ENCODE measurements at regions not wholly inside any gene's neighbourhood (a gene's known extent, or its start where the extent isn't known, plus 50 kb on each side); places are given as distances from the start of the nearest gene placed in this dataset.

GRCh38 chr5:117110548-117110947 is 535.9 kb upstream of the SEMA6A start (continued):
- TF ChIP-seq E2F6 (IDR thresholded peaks at IDR 0.05; ENCODE audit: borderline replicate concordance, low read depth) (no peak), CHD4 (IDR thresholded peaks at IDR 0.05; ENCODE audit: borderline replicate concordance) (no peak), RCOR1 (IDR thresholded peaks at IDR 0.05; ENCODE audit: low read depth, low read length) (no peak), TFCP2L1 (CRISPR knock-in tag; IDR thresholded peaks at IDR 0.05) (no peak), CTCF (IDR thresholded peaks at IDR 0.05) (no peak)

- DNase-seq (ENCODE audit: low read depth in 1 of 2, low spot score in 1 of 2) (no peak), FAIRE-seq (no peak), ATAC-seq (no peak)
- no peak overlapping the region for H3K4me2 ChIP-seq
- no peak overlapping the region for H3K27ac ChIP-seq
- 17% methylated on average over 3 of the region's 3 CpGs for WGBS (ENCODE audit: missing lambda C conversion rate)
- H3K4me1 ChIP-seq = no peaks in the 10 kb centered on the region
- H3K9me3 ChIP-seq = no peaks in the 10 kb centered on the region
- POLR2A ChIA-PET = no interaction called here
- TF ChIP-seq TFCP2L1 (CRISPR knock-in tag; IDR thresholded peaks at IDR 0.05) = no peak
- no peak for TF ChIP-seq NPAS2 (CRISPR knock-in tag; IDR thresholded peaks at IDR 0.05; ENCODE audit: borderline replicate concordance)
- no peak for TF ChIP-seq SREBF2 (IDR thresholded peaks at IDR 0.05)
- no peak for TF ChIP-seq CEBPB (IDR thresholded peaks at IDR 0.05)
- no peak for TF ChIP-seq HES2 (IDR thresholded peaks at IDR 0.05)
- TF ChIP-seq ESRRA (IDR thresholded peaks at IDR 0.05; ENCODE audit: borderline replicate concordance, low read length) = no peak
- no peak for TF ChIP-seq CHD2 (IDR thresholded peaks at IDR 0.05; ENCODE audit: low read length, partially characterized antibody)
- no peak for TF ChIP-seq TP53 (CRISPR knock-in tag; IDR thresholded peaks at IDR 0.05)
- no peak for TF ChIP-seq PBX3 (IDR thresholded peaks at IDR 0.05)
- no peak for TF ChIP-seq RCOR1 (IDR thresholded peaks at IDR 0.05; ENCODE audit: low read depth, low read length)
- TF ChIP-seq HOXB5 (CRISPR knock-in tag; IDR thresholded peaks at IDR 0.05) = no peak
- TF ChIP-seq SMC3 (IDR thresholded peaks at IDR 0.05) = no peak
- TF ChIP-seq EHF (CRISPR knock-in tag; IDR thresholded peaks at IDR 0.05) = no peak
- no peak for TF ChIP-seq ZNF302 (CRISPR knock-in tag; IDR thresholded peaks at IDR 0.05)
- TF ChIP-seq HOXA7 (CRISPR knock-in tag; IDR thresholded peaks at IDR 0.05) = no peak
- no peak for TF ChIP-seq HOXB13 (CRISPR knock-in tag; IDR thresholded peaks at IDR 0.05; ENCODE audit: low read depth)
- CTCF ChIA-PET = no interaction called here
- no peak overlapping the region for H3K4me3 ChIP-seq
Measured at GRCh38 chr5:117107859-117108258, 533.2 kb upstream of the SEMA6A start.

GRCh38 chr5:117103703-117104102 is 529.1 kb upstream of the SEMA6A start:
- no peaks in the 10 kb centered on the region for H3K4me1 ChIP-seq
- no peaks in the 10 kb centered on the region for H3K9me3 ChIP-seq
- H3K4me2 ChIP-seq = no peak overlapping the region
- ChIA-PET POLR2A (no interaction called here), CTCF (no interaction called here)
- DNase-seq (ENCODE audit: low read depth in 1 of 2, low spot score in 1 of 2) = no peak
- no peak for FAIRE-seq
- no peak overlapping the region for H3K27ac ChIP-seq
- no peak overlapping the region for H3K4me3 ChIP-seq
- WGBS (ENCODE audit: missing lambda C conversion rate) = 9% methylated on average over 4 of the region's 4 CpGs
- TF ChIP-seq MAFK (IDR thresholded peaks at IDR 0.05; ENCODE audit: partially characterized antibody) (peak; percentile 78), RNF2 (IDR thresholded peaks at IDR 0.05; ENCODE audit: borderline replicate concordance, low read depth) (no peak)
- no peak for ATAC-seq
